Activated CD8-positive, alpha-beta T cell treated with anti-CD3 and anti-CD28 coated beads, Interleukin-2, amount 10 ng/mL, durations not matched to agents 7 days and 5 days (primary cell): ENCODE measurements at regions not wholly inside any gene's neighbourhood (a gene's known extent, or its start where the extent isn't known, plus 50 kb on each side); places are given as distances from the start of the nearest gene placed in this dataset.

Experiments used
- ATAC-seq: fragments of 150-1000 bp; cut with Tn5 transposase; one replicate; pipeline ENCODE4 v1.10.0; 2021; ENCODE audit warnings: moderate library complexity
- CTCF ChIA-PET: fragments of 350-600 bp; sonication (Branson Sonifier 250); formaldehyde crosslinking; loops from one replicate; lab custom pipeline; 2021; ENCODE audit warnings: antibody characterized with exemption; lab: Charles Lee
- POLR2A ChIA-PET: fragments of 350-600 bp; sonication (Branson Sonifier 250); formaldehyde crosslinking; loops from one replicate; lab custom pipeline; 2021; ENCODE audit warnings: antibody characterized with exemption; lab: Charles Lee
- DNase-seq: peaks from one replicate; pipeline ENCODE4 v3.0.0-alpha.2; 2020
- H3K27ac Mint-ChIP-seq: one replicate; pipeline ENCODE4 v1.8.0; 2021; ENCODE audit warnings: mild to moderate bottlenecking, mixed read lengths
- H3K27me3 Mint-ChIP-seq: one replicate; pipeline ENCODE4 v1.8.0; 2021; ENCODE audit warnings: low read depth, mixed read lengths
- H3K36me3 Mint-ChIP-seq: one replicate; pipeline ENCODE4 v1.8.0; 2021; ENCODE audit warnings: low read depth, mixed read lengths
- H3K4me1 Mint-ChIP-seq: one replicate; pipeline ENCODE4 v1.8.0; 2021; ENCODE audit warnings: low read depth, mixed read lengths
- H3K4me3 Mint-ChIP-seq: one replicate; pipeline ENCODE4 v1.8.0; 2021; ENCODE audit warnings: mild to moderate bottlenecking, mixed read lengths
- H3K9me3 Mint-ChIP-seq: one replicate; pipeline ENCODE4 v1.8.0; 2022; ENCODE audit warnings: mixed read lengths; ENCODE audit not compliant: insufficient read depth

DNA sequence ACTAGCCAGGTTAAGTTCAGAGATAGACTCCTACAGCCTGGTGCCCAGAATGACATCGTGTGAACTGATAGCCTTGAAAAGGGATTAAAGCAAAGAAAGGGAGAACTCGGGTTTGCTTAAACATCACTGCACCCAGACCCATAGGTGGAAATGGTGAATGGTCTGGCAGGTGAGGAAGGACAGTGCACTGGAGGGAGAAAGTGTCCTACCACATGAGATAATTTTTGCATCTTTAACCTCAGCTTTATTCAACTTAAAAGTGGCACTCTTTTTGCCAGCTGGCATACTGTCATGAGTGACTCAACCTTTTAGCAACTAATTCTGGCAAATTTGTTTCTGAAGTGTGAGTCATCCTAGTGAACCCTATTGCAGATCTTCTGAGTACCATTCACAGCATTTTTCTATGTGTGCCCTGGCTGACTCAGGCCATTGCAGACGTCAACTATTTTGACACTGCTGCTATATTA is 53.0 kb upstream of the DAPP1 start:
- no peak for ATAC-seq
- Mint-ChIP-seq H3K4me1 (no peaks in the 10 kb centered on the region), H3K4me3 (no peak overlapping the region), H3K27ac (no peak overlapping the region), H3K27me3 (peaks cover 4% of the 10 kb centered on the region), H3K36me3 (no peaks in the 10 kb centered on the region), H3K9me3 (no peaks in the 10 kb centered on the region)
- ChIA-PET POLR2A (no interaction called here), CTCF (no interaction called here)
- DNase-seq, result no peak

- no peak for DNase-seq
- ChIA-PET POLR2A (no interaction called here), CTCF (no interaction called here)
- no peaks in the 10 kb centered on the region for H3K4me1 Mint-ChIP-seq
- H3K4me3 Mint-ChIP-seq, result no peak overlapping the region
- no peak overlapping the region for H3K27ac Mint-ChIP-seq
- no peak for ATAC-seq
- peaks cover 4% of the 10 kb centered on the region for H3K27me3 Mint-ChIP-seq
- no peaks in the 10 kb centered on the region for H3K9me3 Mint-ChIP-seq
- H3K36me3 Mint-ChIP-seq, result no peaks in the 10 kb centered on the region
These were observed 53.9 kb upstream of the DAPP1 start for GRCh38 chr4:99762728-99763127.

GRCh38 chr4:99759988-99760387 is 56.6 kb upstream of the DAPP1 start:
- ChIA-PET POLR2A (no interaction called here), CTCF (no interaction called here)
- Mint-ChIP-seq H3K27ac (no peak overlapping the region), H3K9me3 (no peaks in the 10 kb centered on the region), H3K4me3 (no peak overlapping the region), H3K36me3 (no peaks in the 10 kb centered on the region), H3K27me3 (peaks cover 4% of the 10 kb centered on the region), H3K4me1 (no peaks in the 10 kb centered on the region)
- DNase-seq (no peak), ATAC-seq (no peak)

GRCh38 chr4:99759346-99759984 is 57.2 kb upstream of the DAPP1 start:
- no peak overlapping the region for H3K4me3 Mint-ChIP-seq

GRCh38 chr4:99755223-99755944 is 61.2 kb upstream of the DAPP1 start:
- no peak for DNase-seq
- Mint-ChIP-seq H3K4me3 (no peak overlapping the region), H3K9me3 (no peaks in the 10 kb centered on the region), H3K27ac (no peak overlapping the region), H3K27me3 (peaks cover 2% of the 10 kb centered on the region), H3K36me3 (no peaks in the 10 kb centered on the region), H3K4me1 (no peaks in the 10 kb centered on the region)
- ChIA-PET CTCF (no interaction called here), POLR2A (no interaction called here)
- no peak for ATAC-seq

More at GRCh38 chr4:99759346-99759984, 57.2 kb upstream of the DAPP1 start:
- POLR2A ChIA-PET, result no interaction called here
- H3K4me1 Mint-ChIP-seq, result no peaks in the 10 kb centered on the region
- ATAC-seq, result no peak
- peaks cover 4% of the 10 kb centered on the region for H3K27me3 Mint-ChIP-seq
- no peak for DNase-seq
- no peaks in the 10 kb centered on the region for H3K9me3 Mint-ChIP-seq
- CTCF ChIA-PET, result no interaction called here
- no peaks in the 10 kb centered on the region for H3K36me3 Mint-ChIP-seq
- H3K27ac Mint-ChIP-seq, result no peak overlapping the region

GRCh38 chr4:99754756-99755155 is 61.9 kb upstream of the DAPP1 start:
- no peaks in the 10 kb centered on the region for H3K9me3 Mint-ChIP-seq
- no peaks in the 10 kb centered on the region for H3K36me3 Mint-ChIP-seq
- H3K27ac Mint-ChIP-seq, result no peak overlapping the region
- DNase-seq, result no peak
- ChIA-PET CTCF (no interaction called here), POLR2A (no interaction called here)
- no peak for ATAC-seq
- H3K4me1 Mint-ChIP-seq, result no peaks in the 10 kb centered on the region
- H3K27me3 Mint-ChIP-seq, result peaks cover 2% of the 10 kb centered on the region
- H3K4me3 Mint-ChIP-seq, result no peak overlapping the region

- ChIA-PET POLR2A (no interaction called here), CTCF (no interaction called here)
- Mint-ChIP-seq H3K36me3 (no peaks in the 10 kb centered on the region), H3K27ac (no peak overlapping the region), H3K4me1 (no peaks in the 10 kb centered on the region), H3K9me3 (no peaks in the 10 kb centered on the region), H3K4me3 (no peak overlapping the region), H3K27me3 (peaks cover 2% of the 10 kb centered on the region)
- no peak for ATAC-seq
- no peak for DNase-seq
These were observed 62.7 kb upstream of the DAPP1 start for GRCh38 chr4:99753931-99754330.

GRCh38 chr4:99749445-99750391 is 66.9 kb upstream of the DAPP1 start:
- Mint-ChIP-seq H3K9me3 (no peaks in the 10 kb centered on the region), H3K4me1 (no peaks in the 10 kb centered on the region), H3K27me3 (peaks cover 5% of the 10 kb centered on the region), H3K36me3 (no peaks in the 10 kb centered on the region), H3K27ac (no peak overlapping the region), H3K4me3 (no peak overlapping the region)
- DNase-seq, result no peak
- ChIA-PET CTCF (no interaction called here), POLR2A (no interaction called here)
- ATAC-seq, result no peak

- DNase-seq (no peak), ATAC-seq (no peak)
- Mint-ChIP-seq H3K9me3 (no peaks in the 10 kb centered on the region), H3K27ac (no peak overlapping the region), H3K4me1 (no peaks in the 10 kb centered on the region), H3K4me3 (no peak overlapping the region), H3K27me3 (peaks cover 6% of the 10 kb centered on the region), H3K36me3 (no peaks in the 10 kb centered on the region)
- POLR2A ChIA-PET, result no interaction called here
- CTCF ChIA-PET, result no interaction called here
These were observed 70.2 kb upstream of the DAPP1 start for GRCh38 chr4:99746443-99746842.

GRCh38 chr4:99736846-99737245 is 79.2 kb upstream of the C4orf54 start:
- ChIA-PET CTCF (no interaction called here), POLR2A (no interaction called here)
- no peak for DNase-seq
- Mint-ChIP-seq H3K36me3 (no peaks in the 10 kb centered on the region), H3K4me1 (no peaks in the 10 kb centered on the region), H3K27me3 (peaks cover 12% of the 10 kb centered on the region), H3K4me3 (no peak overlapping the region), H3K9me3 (no peaks in the 10 kb centered on the region), H3K27ac (no peak overlapping the region)
- no peak for ATAC-seq

- Mint-ChIP-seq H3K9me3 (no peaks in the 10 kb centered on the region), H3K27ac (no peak overlapping the region), H3K4me3 (no peak overlapping the region), H3K36me3 (no peaks in the 10 kb centered on the region), H3K27me3 (peaks cover 12% of the 10 kb centered on the region), H3K4me1 (no peaks in the 10 kb centered on the region)
- POLR2A ChIA-PET, result no interaction called here
- DNase-seq (no peak), ATAC-seq (no peak)
- CTCF ChIA-PET, result interaction anchor here (0.7 kb wide), 1 partner anchor 10 kb away, joined by 3 read pairs; no protein-coding TSS in a partner anchor
These were observed 78.2 kb upstream of the C4orf54 start for GRCh38 chr4:99735822-99736221.
